SU-DHL-6 (cell line): ENCODE measurements at regions not wholly inside any gene's neighbourhood (a gene's known extent, or its start where the extent isn't known, plus 50 kb on each side); places are given as distances from the start of the nearest gene placed in this dataset.

Experiments used
- H2AFZ ChIP-seq: fragments of 200-600 bp; sonication (generic); 2 replicates; pipeline ENCODE4 v1.6.1; 2014; ENCODE audit warnings: low read depth, mild to moderate bottlenecking, moderate library complexity, mixed read lengths, antibody characterized with exemption, low read length; ENCODE audit not compliant: severe bottlenecking
- H3F3A ChIP-seq: fragments of 200-600 bp; shearing (Covaris generic); 2 replicates; pipeline ENCODE4 v1.6.0; 2016; ENCODE audit warnings: antibody characterized with exemption, mild to moderate bottlenecking; ENCODE audit not compliant: insufficient read depth
- H3K27ac ChIP-seq: fragments of 200-600 bp; sonication (generic); 2 replicates; pipeline ENCODE4 v1.5.1; 2016; ENCODE audit warnings: low read depth, mild to moderate bottlenecking, low read length, moderate library complexity, mixed read lengths
- H3K27me3 ChIP-seq: fragments of 200-600 bp; sonication (generic), shearing (Covaris generic); 2 replicates; pipeline ENCODE4 v1.6.0; 2014; ENCODE audit warnings: mild to moderate bottlenecking, low read length
- H3K36me3 ChIP-seq: fragments of 200-600 bp; sonication (generic); 2 replicates; pipeline ENCODE4 v1.6.1; 2014; ENCODE audit warnings: mild to moderate bottlenecking, low read length, mixed read lengths
- H3K4me2 ChIP-seq: fragments of 300-600, 200-600 bp; shearing (Covaris generic), sonication (generic); 2 replicates; pipeline ENCODE4 v1.6.0; 2014; ENCODE audit warnings: low read length, low read depth, mild to moderate bottlenecking; ENCODE audit not compliant: poor library complexity, severe bottlenecking
- H3K4me3 ChIP-seq: fragments of 200-600 bp; sonication (generic); 2 replicates; pipeline ENCODE4 v1.5.1; 2014; ENCODE audit warnings: antibody characterized with exemption, low read length, mild to moderate bottlenecking, mixed read lengths; ENCODE audit not compliant: insufficient read depth, poor library complexity, severe bottlenecking
- H3K79me2 ChIP-seq: fragments of 200-600 bp; sonication (generic); 2 replicates; pipeline ENCODE4 v1.6.1; 2014; ENCODE audit warnings: mild to moderate bottlenecking, low read length, moderate library complexity; ENCODE audit not compliant: insufficient read depth
- H3K9ac ChIP-seq: fragments of 200-600 bp; sonication (generic); 2 replicates; pipeline ENCODE4 v1.7.0; 2014; ENCODE audit warnings: mild to moderate bottlenecking, low read length
- H3K9me2 ChIP-seq: fragments of 200-600 bp; sonication (generic); replicated peaks from 2 replicates; pipeline ENCODE4 v1.6.1; 2014; ENCODE audit warnings: low read length; ENCODE audit not compliant: insufficient read depth
- H3K9me3 ChIP-seq: fragments of 200-600 bp; sonication (generic); 2 replicates; pipeline ENCODE4 v1.6.1; 2014; ENCODE audit warnings: low read length, mixed read lengths; ENCODE audit not compliant: insufficient read depth
- H4K20me1 ChIP-seq: fragments of 200-600 bp; sonication (generic); 2 replicates; pipeline ENCODE4 v1.6.1; 2014; ENCODE audit warnings: low read depth, mild to moderate bottlenecking, antibody characterized with exemption, low read length, moderate library complexity, mixed read lengths
- CTCF ChIP-seq: fragments of 200-600 bp; sonication (generic); IDR thresholded peaks from one replicate; pipeline ENCODE4 v1.5.1; 2017; ENCODE audit warnings: antibody characterized with exemption, mild to moderate bottlenecking, low read length, moderate library complexity; ENCODE audit not compliant: insufficient read depth, poor library complexity, severe bottlenecking
- EZH2phosphoT487 ChIP-seq: fragments of 200-600 bp; sonication (generic), shearing (Covaris generic); conservative IDR thresholded peaks from 2 replicates; pipeline ENCODE4 v1.6.1; 2018; ENCODE audit warnings: mild to moderate bottlenecking, antibody characterized with exemption, low read length, moderate library complexity, mixed read lengths

- no peaks in the 10 kb centered on the region for H3K27me3 ChIP-seq
- H3F3A ChIP-seq: no peaks in the 10 kb centered on the region
- H3K4me3 ChIP-seq: no peak overlapping the region
- no peaks in the 10 kb centered on the region for H3K79me2 ChIP-seq
- H3K9ac ChIP-seq: no peak overlapping the region
- H3K27ac ChIP-seq: no peak overlapping the region
- TF ChIP-seq CTCF: no peak
- TF ChIP-seq EZH2phosphoT487: no peak
- no peaks in the 10 kb centered on the region for H3K9me2 ChIP-seq
- no peak overlapping the region for H2AFZ ChIP-seq
- H3K36me3 ChIP-seq: no peaks in the 10 kb centered on the region
- no peaks in the 10 kb centered on the region for H4K20me1 ChIP-seq
- no peak overlapping the region for H3K4me2 ChIP-seq
- H3K9me3 ChIP-seq: no peaks in the 10 kb centered on the region
These were observed 110.1 kb upstream of the GPR26 start for GRCh38 chr10:123556049-123556448.

- no peak overlapping the region for H3K9ac ChIP-seq
These were observed 109.4 kb upstream of the GPR26 start for GRCh38 chr10:123556736-123557135.

GRCh38 chr10:123557366-123558108 is 108.6 kb upstream of the GPR26 start:
- H3K27me3 ChIP-seq: no peaks in the 10 kb centered on the region
- H3K9me2 ChIP-seq: no peaks in the 10 kb centered on the region
- H3K79me2 ChIP-seq: no peaks in the 10 kb centered on the region
- no peaks in the 10 kb centered on the region for H3F3A ChIP-seq
- H3K4me2 ChIP-seq: no peak overlapping the region
- H3K36me3 ChIP-seq: no peaks in the 10 kb centered on the region
- no peak for TF ChIP-seq CTCF
- no peak overlapping the region for H3K9ac ChIP-seq
- H4K20me1 ChIP-seq: no peaks in the 10 kb centered on the region
- no peaks in the 10 kb centered on the region for H3K9me3 ChIP-seq
- no peak overlapping the region for H3K4me3 ChIP-seq
- no peak overlapping the region for H3K27ac ChIP-seq
- H2AFZ ChIP-seq: no peak overlapping the region

More at GRCh38 chr10:123556736-123557135, 109.4 kb upstream of the GPR26 start:
- H2AFZ ChIP-seq: no peak overlapping the region
- no peak overlapping the region for H3K27ac ChIP-seq
- H3F3A ChIP-seq: no peaks in the 10 kb centered on the region
- H3K9me2 ChIP-seq: no peaks in the 10 kb centered on the region
- no peaks in the 10 kb centered on the region for H3K27me3 ChIP-seq
- H3K4me3 ChIP-seq: no peak overlapping the region
- H3K9me3 ChIP-seq: no peaks in the 10 kb centered on the region
- no peak overlapping the region for H3K4me2 ChIP-seq
- TF ChIP-seq EZH2phosphoT487 (no peak), CTCF (no peak)
- no peaks in the 10 kb centered on the region for H4K20me1 ChIP-seq
- no peaks in the 10 kb centered on the region for H3K36me3 ChIP-seq
- no peaks in the 10 kb centered on the region for H3K79me2 ChIP-seq
